GM12864 (cell line): ENCODE measurements at regions not wholly inside any gene's neighbourhood (a gene's known extent, or its start where the extent isn't known, plus 50 kb on each side); places are given as distances from the start of the nearest gene placed in this dataset.

Source experiments
- DNase-seq: peaks from one replicate; pipeline ENCODE4 v3.0.0-alpha.2; 2011; ENCODE audit warnings: low read depth
- H3K4me3 ChIP-seq: 2 replicates; pipeline ENCODE4 v1.5.1; 2011; ENCODE audit warnings: mild to moderate bottlenecking, low read depth, low read length, control low read depth
- TF ChIP-seq, protein P1 (sequence below): IDR thresholded peaks from 2 replicates; pipeline ENCODE4 v1.5.1; 2011; ENCODE audit warnings: low read depth, mild to moderate bottlenecking, moderate library complexity, low read length, control low read depth, inconsistent platforms; ENCODE audit errors: missing control alignments

DNA sequence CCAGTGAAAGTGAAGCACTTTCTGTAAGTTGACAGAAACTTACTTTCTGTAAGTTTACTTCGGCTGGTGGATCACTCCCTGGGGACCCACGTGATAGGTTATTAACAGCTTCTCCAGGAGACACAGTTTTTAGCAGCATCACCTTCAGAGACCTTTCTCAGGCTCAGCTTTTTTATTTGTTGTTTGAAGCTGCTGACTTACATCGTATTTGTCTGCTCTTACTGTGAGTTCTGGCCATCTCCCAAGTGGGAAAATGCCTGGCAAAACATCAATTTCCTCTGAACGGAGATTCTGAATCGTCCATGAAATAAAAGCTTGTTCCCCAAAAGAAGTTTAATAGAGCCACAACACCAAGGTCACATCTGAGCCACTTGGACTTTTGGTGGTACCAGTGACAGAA lies 178.7 kb upstream of the PODXL start:
- H3K4me3 ChIP-seq: no peak overlapping the region
- TF ChIP-seq, protein P1, sequence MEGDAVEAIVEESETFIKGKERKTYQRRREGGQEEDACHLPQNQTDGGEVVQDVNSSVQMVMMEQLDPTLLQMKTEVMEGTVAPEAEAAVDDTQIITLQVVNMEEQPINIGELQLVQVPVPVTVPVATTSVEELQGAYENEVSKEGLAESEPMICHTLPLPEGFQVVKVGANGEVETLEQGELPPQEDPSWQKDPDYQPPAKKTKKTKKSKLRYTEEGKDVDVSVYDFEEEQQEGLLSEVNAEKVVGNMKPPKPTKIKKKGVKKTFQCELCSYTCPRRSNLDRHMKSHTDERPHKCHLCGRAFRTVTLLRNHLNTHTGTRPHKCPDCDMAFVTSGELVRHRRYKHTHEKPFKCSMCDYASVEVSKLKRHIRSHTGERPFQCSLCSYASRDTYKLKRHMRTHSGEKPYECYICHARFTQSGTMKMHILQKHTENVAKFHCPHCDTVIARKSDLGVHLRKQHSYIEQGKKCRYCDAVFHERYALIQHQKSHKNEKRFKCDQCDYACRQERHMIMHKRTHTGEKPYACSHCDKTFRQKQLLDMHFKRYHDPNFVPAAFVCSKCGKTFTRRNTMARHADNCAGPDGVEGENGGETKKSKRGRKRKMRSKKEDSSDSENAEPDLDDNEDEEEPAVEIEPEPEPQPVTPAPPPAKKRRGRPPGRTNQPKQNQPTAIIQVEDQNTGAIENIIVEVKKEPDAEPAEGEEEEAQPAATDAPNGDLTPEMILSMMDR: no peak
- DNase-seq: no peak

DNA sequence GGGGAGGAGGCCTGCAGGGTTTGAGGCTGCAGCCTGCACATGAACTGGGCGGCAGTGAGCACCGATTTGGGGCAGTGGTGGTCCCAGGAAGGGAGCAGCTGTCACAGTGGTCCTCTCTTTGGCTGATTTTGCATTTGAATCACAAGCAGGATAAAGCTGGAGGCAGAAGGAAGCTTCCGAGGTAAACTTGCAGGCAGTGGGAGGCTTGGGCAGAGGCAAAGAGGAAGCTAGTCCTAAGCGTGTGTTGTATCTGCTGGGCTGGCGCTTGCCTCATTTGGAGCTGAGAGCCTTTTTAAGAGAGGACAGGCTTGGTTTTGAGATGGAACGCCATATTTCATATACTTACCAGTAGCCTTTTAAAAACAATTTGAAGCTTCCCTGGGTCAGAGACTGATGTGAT lies 177.2 kb upstream of the PODXL start:
- DNase-seq: no peak
- H3K4me3 ChIP-seq: no peak overlapping the region
- TF ChIP-seq, protein P1: no peak

DNA sequence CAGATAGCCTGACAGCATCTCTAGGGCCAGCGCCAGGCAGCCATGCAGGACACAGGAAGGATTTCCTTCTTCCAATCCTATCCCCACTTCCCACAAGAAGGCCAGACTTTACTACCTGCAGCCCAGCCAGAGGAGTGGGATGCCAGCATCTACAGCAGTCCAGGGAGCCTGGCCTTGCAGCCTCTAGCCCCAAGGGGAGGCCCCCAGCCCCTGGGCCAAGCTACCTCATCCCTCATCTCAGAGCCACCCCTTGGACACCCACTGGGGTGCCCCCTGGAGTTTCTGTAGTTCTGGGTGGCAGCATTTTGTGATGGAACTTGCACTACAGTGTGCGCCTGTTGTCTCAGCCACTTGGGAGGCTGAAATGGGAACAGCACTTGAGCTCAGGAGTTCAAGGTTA lies 170.8 kb upstream of the PODXL start:
- no peak overlapping the region for H3K4me3 ChIP-seq
- TF ChIP-seq, protein P1: no peak
- no peak for DNase-seq

DNA sequence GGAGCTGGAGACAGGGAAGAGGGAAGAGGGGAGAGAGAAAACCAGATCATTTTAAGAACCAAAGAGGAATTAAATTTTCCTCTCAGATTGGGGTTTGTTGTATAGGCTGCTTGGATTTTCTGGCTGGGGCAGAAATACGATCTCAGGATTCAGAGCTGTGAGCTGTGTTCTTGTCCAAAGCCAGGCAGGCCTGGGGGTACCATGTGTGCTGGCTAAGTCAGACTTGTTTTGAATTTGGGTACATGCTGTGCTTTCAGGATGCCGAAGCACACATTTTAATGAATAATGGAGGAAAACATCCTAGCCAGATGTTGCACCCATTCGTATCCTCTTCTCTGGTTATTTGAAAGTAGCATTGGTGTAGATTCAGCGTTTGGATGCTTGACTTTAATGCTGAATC lies 170.3 kb upstream of the PODXL start:
- TF ChIP-seq, protein P1: no peak
- H3K4me3 ChIP-seq: no peak overlapping the region
- no peak for DNase-seq

DNA sequence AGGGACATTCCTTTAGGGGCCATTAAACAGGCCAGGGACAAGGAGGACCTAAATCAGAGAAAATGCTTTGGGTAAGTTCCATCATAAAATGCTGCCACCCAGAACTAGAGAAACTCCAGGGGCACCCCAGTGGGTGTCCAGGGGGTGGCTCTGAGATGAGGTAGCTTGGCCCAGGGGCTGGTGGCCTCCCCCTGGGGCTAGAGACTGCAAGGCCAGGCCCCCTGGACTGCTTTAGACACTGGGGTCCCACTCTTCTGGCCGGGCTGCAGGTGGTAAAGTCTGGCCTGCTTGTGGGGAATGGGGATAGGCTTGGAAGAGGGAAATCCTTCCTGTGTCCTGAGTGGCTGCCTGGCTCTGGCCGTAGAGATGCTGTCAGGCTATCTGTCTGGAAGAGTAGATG lies 169.6 kb upstream of the PODXL start:
- H3K4me3 ChIP-seq: no peak overlapping the region
- no peak for DNase-seq
- TF ChIP-seq, protein P1: no peak

DNA sequence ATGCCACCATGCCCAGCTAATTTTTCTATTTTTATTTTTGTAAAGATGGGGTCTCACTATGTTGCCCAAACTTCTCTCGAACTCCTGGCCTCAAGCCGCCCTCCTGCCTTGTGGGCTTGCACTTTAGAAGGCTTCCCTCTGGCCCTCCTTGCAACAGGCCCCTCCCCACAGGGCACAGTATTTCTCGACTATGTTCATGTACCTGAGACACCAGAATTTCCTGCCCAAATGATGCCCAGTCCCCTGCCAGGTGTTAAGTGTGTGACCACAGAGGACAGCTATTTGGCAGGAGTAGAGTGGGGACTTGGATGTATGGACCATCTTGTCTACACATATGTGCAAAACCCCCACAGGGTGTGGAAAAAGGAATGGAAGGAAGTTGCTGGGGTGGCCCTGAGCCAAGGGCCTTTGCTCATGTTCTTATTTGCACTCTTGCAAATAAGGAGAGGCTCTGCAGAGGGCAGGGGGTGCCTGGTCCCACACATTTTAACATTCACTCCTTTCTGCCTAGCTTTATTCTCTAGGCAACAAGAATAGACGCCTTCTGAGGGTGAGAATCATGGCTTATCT lies 168.4 kb upstream of the PODXL start:
- TF ChIP-seq, protein P1: no peak
- no peak for DNase-seq
- no peak overlapping the region for H3K4me3 ChIP-seq

DNA sequence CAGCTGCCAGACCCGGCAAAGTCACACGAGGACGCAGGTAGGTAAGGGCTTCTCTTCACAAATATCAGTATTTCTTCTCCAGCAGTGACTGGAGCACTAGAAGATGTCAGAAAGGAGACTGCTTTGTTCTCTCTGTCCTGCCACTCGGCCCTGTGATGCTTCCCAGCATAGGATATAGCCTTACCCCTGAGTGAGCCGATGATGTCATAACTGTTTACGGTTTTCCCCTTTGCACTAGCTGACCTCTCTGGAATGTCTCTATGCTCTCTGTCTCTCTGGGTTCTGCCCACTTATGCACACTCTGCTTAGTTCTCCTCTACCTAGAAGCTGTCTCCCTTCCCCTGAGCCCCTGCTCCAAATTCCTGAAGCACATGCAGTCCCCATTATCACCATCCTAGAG lies 167.5 kb upstream of the PODXL start:
- no peak overlapping the region for H3K4me3 ChIP-seq
- TF ChIP-seq, protein P1: no peak
- DNase-seq: no peak
